GM12878 (cell line): ENCODE measurements at regions not wholly inside any gene's neighbourhood (a gene's known extent, or its start where the extent isn't known, plus 50 kb on each side); places are given as distances from the start of the nearest gene placed in this dataset.

Source experiments
- ATAC-seq: fragments of 200-7000 bp; cut with Tn5 transposase; 3 replicates; pipeline ENCODE4 v1.9.1; 2020; ENCODE audit warnings: mild to moderate bottlenecking, moderate library complexity
- BruUV-seq: library from RNA; stranded (reverse); fragments of 400-500 nt; replicated peaks from 2 replicates; lab custom pipeline; 2021; lab: Mats Ljungman, UMichigan
- CTCF ChIA-PET: fragments of 300-600 bp; sonication (Branson Sonifier 250); formaldehyde crosslinking; extraction: SDS; loops from one replicate; lab custom pipeline; 2021; ENCODE audit warnings: inconsistent platforms; lab: Yijun Ruan, JAX
- POLR2A ChIA-PET: fragments of 350-600 bp; formaldehyde crosslinking; extraction: SDS; loops from one replicate; lab custom pipeline; 2021; ENCODE audit warnings: inconsistent platforms; lab: Charles Lee
- RAD21 ChIA-PET: fragments of 300-600 bp; sonication (Branson Sonifier 250); formaldehyde crosslinking; loops from one replicate; lab custom pipeline; 2023; ENCODE audit warnings: antibody characterized with exemption; ENCODE audit not compliant: unreplicated experiment; lab: Charles Lee
- SMC1A ChIA-PET: fragments of 300-600 bp; sonication (Branson Sonifier 250); formaldehyde crosslinking; loops from one replicate; lab custom pipeline; 2023; ENCODE audit not compliant: unreplicated experiment, uncharacterized antibody; lab: Charles Lee
- DNase-seq: peaks from one replicate; pipeline ENCODE4 v3.0.0-alpha.2; 2011; ENCODE audit warnings: low read depth, low spot score
- FAIRE-seq: peaks from 3 replicates; lab custom pipeline; 2011; peaks lifted over from hg19 to GRCh38; lab: Jason Lieb, UNC
- H2AFZ ChIP-seq: 2 replicates; pipeline ENCODE4 v1.6.0; 2011; ENCODE audit warnings: low read depth, low read length, control low read depth; ENCODE audit not compliant: control insufficient read depth
- H3K27ac ChIP-seq: 2 replicates; pipeline ENCODE4 v1.5.1; 2011; ENCODE audit warnings: control low read depth; ENCODE audit not compliant: control insufficient read depth, insufficient read depth
- H3K27me3 ChIP-seq, 2 experiments: replicated peaks in 1 of 2; 2 replicates each; pipeline versions ENCODE4 v1.6.0 to v1.6.1; 2011; ENCODE audit warnings: low read length in 1 of 2; ENCODE audit not compliant: control insufficient read depth in 2 of 2, insufficient read depth in 2 of 2
- H3K36me3 ChIP-seq, 2 experiments: 2 replicates each; pipeline ENCODE4 v1.5.1; 2011; ENCODE audit warnings: low read length in 1 of 2; ENCODE audit not compliant: control insufficient read depth in 2 of 2, insufficient read depth in 2 of 2
- H3K4me1 ChIP-seq: 2 replicates; pipeline ENCODE4 v1.6.1; 2011; ENCODE audit warnings: mild to moderate bottlenecking, low read length, moderate library complexity, mixed read lengths; ENCODE audit not compliant: control insufficient read depth, insufficient read depth
- H3K4me2 ChIP-seq: 2 replicates; pipeline ENCODE4 v1.6.0; 2011; ENCODE audit warnings: control low read depth; ENCODE audit not compliant: control insufficient read depth, insufficient read depth
- H3K4me3 ChIP-seq: fragments of 200-600 bp; sonication (generic); 2 replicates; pipeline ENCODE4 v1.5.1; 2016
- H3K79me2 ChIP-seq: 2 replicates; pipeline ENCODE4 v1.6.0; 2011; ENCODE audit warnings: low read length; ENCODE audit not compliant: control insufficient read depth, insufficient read depth
- H3K9ac ChIP-seq: 2 replicates; pipeline ENCODE4 v1.8.0; 2011; ENCODE audit warnings: low read length, control low read depth, mixed read lengths; ENCODE audit not compliant: control insufficient read depth, insufficient read depth
- H3K9me3 ChIP-seq: replicated peaks from 3 replicates; pipeline ENCODE4 v1.5.1; 2011; ENCODE audit warnings: mild to moderate bottlenecking, low read length; ENCODE audit not compliant: control insufficient read depth, insufficient read depth
- H4K20me1 ChIP-seq: 2 replicates; pipeline ENCODE4 v1.6.0; 2011; ENCODE audit not compliant: control insufficient read depth, insufficient read depth
- CHD4 ChIP-seq: fragments of 200-600 bp; sonication (generic); IDR thresholded peaks from 2 replicates; pipeline ENCODE4 v1.6.1; 2016; ENCODE audit warnings: mild to moderate bottlenecking
- E2F8 ChIP-seq: fragments of 450-650 bp; IDR thresholded peaks from 2 replicates; pipeline ENCODE4 v1.6.1; 2018; ENCODE audit warnings: mild to moderate bottlenecking, low read depth, moderate library complexity; ENCODE audit not compliant: partially characterized antibody
- EP300 ChIP-seq, 2 experiments: fragments of 150-350 bp in 1 of 2; IDR thresholded peaks; 2 replicates each; pipeline ENCODE4 v1.6.1; 2011 to 2012; ENCODE audit warnings: low read depth in 2 of 2, low read length in 2 of 2, borderline replicate concordance in 1 of 2, improper control_type of control experiment in 1 of 2, inconsistent platforms in 1 of 2; ENCODE audit not compliant: control insufficient read depth in 1 of 2
- FOXM1 ChIP-seq: IDR thresholded peaks from 2 replicates; pipeline ENCODE4 v1.6.1; 2012; ENCODE audit warnings: low read depth, mild to moderate bottlenecking, inconsistent platforms, low read length, moderate library complexity
- GATAD2B ChIP-seq: fragments of 450-650 bp; conservative IDR thresholded peaks from 2 replicates; pipeline ENCODE4 v1.6.1; 2017; ENCODE audit warnings: low read depth, mild to moderate bottlenecking, moderate library complexity
- IKZF1 ChIP-seq: fragments of 450-650 bp; conservative IDR thresholded peaks from 2 replicates; pipeline ENCODE4 v1.6.1; 2017; ENCODE audit warnings: antibody characterized with exemption, mild to moderate bottlenecking
- MEF2B ChIP-seq: fragments of 450-650 bp; IDR thresholded peaks from 2 replicates; pipeline ENCODE4 v1.6.1; 2018; ENCODE audit warnings: mild to moderate bottlenecking, moderate library complexity; ENCODE audit not compliant: partially characterized antibody, poor library complexity, severe bottlenecking
- PAX5 ChIP-seq: IDR thresholded peaks from 2 replicates; pipeline ENCODE4 v1.6.1; 2011; ENCODE audit warnings: low read depth, low read length, borderline replicate concordance
- RCOR1 ChIP-seq: conservative IDR thresholded peaks from 2 replicates; pipeline ENCODE4 v1.6.1; 2012; ENCODE audit warnings: low read depth, low read length, improper control_type of control experiment
- RFX5 ChIP-seq: IDR thresholded peaks from 2 replicates; pipeline ENCODE4 v1.6.1; 2011; ENCODE audit warnings: low read depth, low read length, improper control_type of control experiment
- ZBTB4 ChIP-seq: fragments of 450-650 bp; formaldehyde crosslinking; IDR thresholded peaks from 2 replicates; pipeline ENCODE4 v1.4.0; 2022; ENCODE audit warnings: mild to moderate bottlenecking, moderate library complexity
- ZBTB40 ChIP-seq: fragments of 450-650 bp; IDR thresholded peaks from 2 replicates; pipeline ENCODE4 v1.6.1; 2016; ENCODE audit warnings: mild to moderate bottlenecking, moderate library complexity, borderline replicate concordance
- WGBS: methylation state at CpG from one replicate; pipeline ENCODE4 v1.1.6; 2016; ENCODE audit warnings: low lambda C conversion rate; ENCODE audit not compliant: insufficient replicate concordance, insufficient coverage; ENCODE audit errors: missing lambda C conversion rate; 5-methylcytosine and 5-hydroxymethylcytosine counted together
- in situ Hi-C: fragments of 300-500 bp; cut with MboI; formaldehyde crosslinking; loops from 9 replicates; pipeline ENCODE4 v1.14.3; 2018; ENCODE audit warnings: mixed read lengths
- intact Hi-C: fragments of 100-400 bp; cut with micrococcal nuclease; formaldehyde crosslinking; loops from one replicate; pipeline ENCODE4 v1.14.2; 2022; ENCODE audit not compliant: unreplicated experiment

GRCh38 chr10:76645341-76645740 is 992.3 kb downstream of the KCNMA1 start:
- ChIA-PET CTCF (no interaction called here), SMC1A (no interaction called here), RAD21 (no interaction called here), POLR2A (no interaction called here)
- Histone ChIP-seq H4K20me1 (no peaks in the 10 kb centered on the region), H3K36me3 (no peaks in the 10 kb centered on the region), H3K4me3 (no peak overlapping the region), H3K27me3 (no peaks in the 10 kb centered on the region), H2AFZ (no peak overlapping the region), H3K79me2 (no peaks in the 10 kb centered on the region), H3K27ac (no peak overlapping the region), H3K4me1 (no peaks in the 10 kb centered on the region), H3K9me3 (no peaks in the 10 kb centered on the region), H3K4me2 (no peak overlapping the region), H3K9ac (no peak overlapping the region)
- DNase-seq (no peak), ATAC-seq (no peak), FAIRE-seq (no peak)
- no TSS peak for BruUV-seq
- WGBS = 32% methylated on average over 3 of the region's 3 CpGs
- intact Hi-C loops = no loop called here
- no peak for TF ChIP-seq ZBTB40
- TF ChIP-seq E2F8 = no peak
- no peak for TF ChIP-seq MEF2B
- no peak for TF ChIP-seq RFX5
- no peak for TF ChIP-seq FOXM1
- no peak for TF ChIP-seq GATAD2B
- no peak for TF ChIP-seq ZBTB4
- no peak for TF ChIP-seq IKZF1
- TF ChIP-seq PAX5 = no peak
- no peak for TF ChIP-seq CHD4
- TF ChIP-seq RCOR1 = no peak
- no peak for TF ChIP-seq EP300 (IDR thresholded peaks at IDR 0.05; ENCODE audit: borderline replicate concordance in 1 of 2, control insufficient read depth in 1 of 2, low read depth in 2 of 2, low read length in 2 of 2)
- TF ChIP-seq, all 136 proteins: peak for 0
- in situ Hi-C loops = no loop called here
